Naive thymus-derived CD4-positive, alpha-beta T cell (primary cell): ENCODE measurements at regions not wholly inside any gene's neighbourhood (a gene's known extent, or its start where the extent isn't known, plus 50 kb on each side); places are given as distances from the start of the nearest gene placed in this dataset.

ENCODE experiments used
- ATAC-seq: fragments of 150-1000 bp; cut with Tn5 transposase; 2 replicates; pipeline ENCODE4 v1.10.0; 2021; ENCODE audit warnings: mild to moderate bottlenecking, moderate library complexity
- CTCF ChIA-PET: fragments of 350-600 bp; sonication (Branson Sonifier 250); formaldehyde crosslinking; loops from one replicate; lab custom pipeline; 2021; ENCODE audit warnings: antibody characterized with exemption; lab: Charles Lee
- POLR2A ChIA-PET: fragments of 350-600 bp; sonication (Branson Sonifier 250); formaldehyde crosslinking; loops from one replicate; lab custom pipeline; 2021; ENCODE audit warnings: antibody characterized with exemption, inconsistent platforms; lab: Charles Lee
- DNase-seq, 9 donors: peaks; one replicate each; pipeline versions ENCODE4 v3.0.0 to v3.0.0-alpha.2; 2020 to 2022; ENCODE audit warnings: mixed read lengths in 1 of 9
- H3K27ac ChIP-seq: one replicate; pipeline ENCODE4 v1.7.0; 2013; ENCODE audit warnings: mild to moderate bottlenecking, low read depth, low read length, moderate library complexity
- H3K27me3 ChIP-seq, 2 donors: one replicate each; pipeline ENCODE4 v1.7.0; 2013; ENCODE audit warnings: low read length in 2 of 2, mild to moderate bottlenecking in 2 of 2, moderate library complexity in 2 of 2; ENCODE audit not compliant: control insufficient read depth in 2 of 2, insufficient read depth in 2 of 2
- H3K36me3 ChIP-seq, 3 experiments: 1 replicate in 2 of 3; 2 replicates in 1 of 3; pipeline ENCODE4 v1.7.0; 2013; ENCODE audit warnings: low read length in 3 of 3, mild to moderate bottlenecking in 3 of 3, moderate library complexity in 1 of 3; ENCODE audit not compliant: insufficient read depth in 3 of 3, control insufficient read depth in 2 of 3
- H3K4me1 ChIP-seq, 2 donors: one replicate each; pipeline ENCODE4 v1.7.0; 2013; ENCODE audit warnings: low read length in 2 of 2, mild to moderate bottlenecking in 2 of 2, moderate library complexity in 1 of 2; ENCODE audit not compliant: control insufficient read depth in 2 of 2, insufficient read depth in 2 of 2
- H3K4me3 ChIP-seq: 2 replicates; pipeline ENCODE4 v1.7.0; 2013; ENCODE audit warnings: mild to moderate bottlenecking, low read length
- H3K9me3 ChIP-seq, 3 experiments: 1 replicate in 2 of 3; 2 replicates in 1 of 3; pipeline ENCODE4 v1.7.0; 2013; ENCODE audit warnings: low read length in 3 of 3; ENCODE audit not compliant: control insufficient read depth in 2 of 3
- H3K27ac Mint-ChIP-seq, 9 donors: one replicate each; pipeline ENCODE4 v1.8.0; 2020 to 2022; ENCODE audit warnings: mixed read lengths in 9 of 9, mild to moderate bottlenecking in 8 of 9, moderate library complexity in 5 of 9, inconsistent platforms in 2 of 9
- H3K27me3 Mint-ChIP-seq, 5 donors: one replicate each; pipeline ENCODE4 v1.8.0; 2021 to 2022; ENCODE audit warnings: mixed read lengths in 5 of 5, mild to moderate bottlenecking in 1 of 5
- H3K36me3 Mint-ChIP-seq, 5 donors: one replicate each; pipeline ENCODE4 v1.8.0; 2020 to 2022; ENCODE audit warnings: mixed read lengths in 5 of 5, mild to moderate bottlenecking in 3 of 5, inconsistent platforms in 1 of 5
- H3K4me1 Mint-ChIP-seq, 7 donors: one replicate each; pipeline ENCODE4 v1.8.0; 2020 to 2022; ENCODE audit warnings: mixed read lengths in 7 of 7, mild to moderate bottlenecking in 3 of 7, inconsistent platforms in 1 of 7
- H3K4me3 Mint-ChIP-seq, 10 donors: one replicate each; pipeline ENCODE4 v1.8.0; 2020 to 2022; ENCODE audit warnings: mild to moderate bottlenecking in 10 of 10, mixed read lengths in 10 of 10, moderate library complexity in 6 of 10, inconsistent platforms in 2 of 10
- H3K9me3 Mint-ChIP-seq, 11 donors: one replicate each; pipeline ENCODE4 v1.8.0; 2020 to 2022; ENCODE audit warnings: mixed read lengths in 11 of 11, mild to moderate bottlenecking in 4 of 11, inconsistent platforms in 1 of 11, moderate library complexity in 1 of 11
- intact Hi-C, 2 donors: fragments of 100-400 bp; cut with micrococcal nuclease; formaldehyde crosslinking; loops; one replicate each; pipeline ENCODE4 v1.15.1; 2023

DNA sequence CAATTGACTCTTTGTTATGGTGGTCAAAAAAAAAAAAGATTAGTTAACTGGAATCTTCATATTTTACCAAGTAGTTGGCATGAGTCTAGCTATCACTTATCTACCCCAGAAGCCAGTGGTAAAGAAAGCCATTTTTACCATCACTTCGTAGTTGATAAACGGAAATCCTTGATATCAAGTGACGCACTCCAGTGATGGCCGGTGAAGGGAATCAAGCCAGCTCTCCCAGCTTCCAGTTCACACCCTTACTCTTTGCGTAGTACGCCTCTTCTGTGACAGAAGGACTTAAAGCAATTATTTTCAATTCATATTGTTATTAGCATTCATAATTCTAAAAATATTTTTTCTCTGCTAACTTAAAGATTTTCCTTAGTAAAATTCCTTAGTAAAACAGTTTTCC, 447.9 kb downstream of the GPATCH2 start:
- intact Hi-C loops: no loop called here
- Histone ChIP-seq H3K27me3 (no peaks in the 10 kb centered on the region), H3K4me1 (no peaks in the 10 kb centered on the region), H3K36me3 (no peaks in the 10 kb centered on the region), H3K9me3 (no peaks in the 10 kb centered on the region), H3K27ac (no peak overlapping the region), H3K4me3 (no peak overlapping the region)
- POLR2A ChIA-PET: no interaction called here
- Mint-ChIP-seq H3K27ac (no peak overlapping the region), H3K4me1 (no peaks in the 10 kb centered on the region), H3K9me3 (peaks cover 0 to 27% (median 7%) of the 10 kb centered on the region in 11 donors), H3K36me3 (no peaks in the 10 kb centered on the region), H3K4me3 (no peak overlapping the region), H3K27me3 (peaks cover 0 to 4% (median 0%) of the 10 kb centered on the region in 5 donors)
- CTCF ChIA-PET: interaction anchor here (0.7 kb wide), 1 partner anchor 966 kb away, joined by 5 read pairs; no protein-coding TSS in a partner anchor
- ATAC-seq (no peak), DNase-seq (no peak)

- H3K36me3 ChIP-seq: no peaks in the 10 kb centered on the region
- H3K4me1 Mint-ChIP-seq: no peaks in the 10 kb centered on the region
- no peaks in the 10 kb centered on the region for H3K36me3 Mint-ChIP-seq
- peaks cover 0 to 19% (median 7%) of the 10 kb centered on the region in 11 donors for H3K9me3 Mint-ChIP-seq
- H3K27ac Mint-ChIP-seq: no peak overlapping the region
- POLR2A ChIA-PET: no interaction called here
- no peak overlapping the region for H3K4me3 ChIP-seq
- DNase-seq: no peak
- peaks cover 0 to 4% (median 0%) of the 10 kb centered on the region in 5 donors for H3K27me3 Mint-ChIP-seq
- intact Hi-C loops: no loop called here
- CTCF ChIA-PET: no interaction called here
- no peaks in the 10 kb centered on the region for H3K4me1 ChIP-seq
- no peaks in the 10 kb centered on the region for H3K27me3 ChIP-seq
- ATAC-seq: no peak
- H3K27ac ChIP-seq: no peak overlapping the region
- H3K4me3 Mint-ChIP-seq: no peak overlapping the region
- H3K9me3 ChIP-seq: no peaks in the 10 kb centered on the region
Measured at GRCh38 chr1:217181756-217182155, 449.1 kb downstream of the GPATCH2 start.

- ATAC-seq (no peak), DNase-seq (no peak)
- no peaks in the 10 kb centered on the region for H3K36me3 Mint-ChIP-seq
- ChIA-PET POLR2A (no interaction called here), CTCF (no interaction called here)
- no peaks in the 10 kb centered on the region for H3K4me1 Mint-ChIP-seq
- H3K4me1 ChIP-seq: no peaks in the 10 kb centered on the region
- H3K36me3 ChIP-seq: no peaks in the 10 kb centered on the region
- no peak overlapping the region for H3K27ac ChIP-seq
- H3K4me3 Mint-ChIP-seq: no peak overlapping the region
- peaks cover 0 to 4% (median 0%) of the 10 kb centered on the region in 5 donors for H3K27me3 Mint-ChIP-seq
- no peak overlapping the region for H3K27ac Mint-ChIP-seq
- H3K9me3 ChIP-seq: no peaks in the 10 kb centered on the region
- H3K9me3 Mint-ChIP-seq: peaks cover 0 to 19% (median 7%) of the 10 kb centered on the region in 11 donors
- no peaks in the 10 kb centered on the region for H3K27me3 ChIP-seq
- H3K4me3 ChIP-seq: no peak overlapping the region
- intact Hi-C loops: no loop called here
Measured at GRCh38 chr1:217181176-217181746, 449.6 kb downstream of the GPATCH2 start.

DNA sequence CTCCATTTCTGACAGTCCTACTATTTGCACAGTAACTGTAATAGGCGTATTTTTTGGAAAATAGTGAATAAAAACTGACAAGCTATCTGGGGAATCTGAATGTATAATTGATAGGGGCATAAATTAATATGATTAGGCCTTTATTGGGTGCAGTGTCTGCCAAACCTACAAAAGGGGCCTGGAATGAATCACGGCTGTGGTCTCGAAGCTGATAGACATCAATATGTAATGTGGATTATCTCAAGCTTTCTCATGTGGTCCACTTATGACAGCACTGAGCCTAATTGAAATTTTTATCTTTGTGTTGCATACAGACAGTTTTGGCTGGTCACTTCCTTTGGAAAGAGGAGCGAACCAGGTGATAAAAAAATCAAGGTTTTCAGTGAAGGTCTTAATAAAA, 450.4 kb downstream of the GPATCH2 start:
- H3K27me3 ChIP-seq: no peaks in the 10 kb centered on the region
- no peaks in the 10 kb centered on the region for H3K4me1 Mint-ChIP-seq
- H3K4me1 ChIP-seq: no peaks in the 10 kb centered on the region
- H3K27ac ChIP-seq: no peak overlapping the region
- H3K4me3 ChIP-seq: no peak overlapping the region
- ATAC-seq (no peak), DNase-seq (no peak)
- intact Hi-C loops: no loop called here
- no peaks in the 10 kb centered on the region for H3K36me3 Mint-ChIP-seq
- H3K9me3 Mint-ChIP-seq: peaks cover 0 to 19% (median 7%) of the 10 kb centered on the region in 11 donors
- CTCF ChIA-PET: no interaction called here
- POLR2A ChIA-PET: no interaction called here
- no peaks in the 10 kb centered on the region for H3K36me3 ChIP-seq
- H3K9me3 ChIP-seq: no peaks in the 10 kb centered on the region
- no peak overlapping the region for H3K4me3 Mint-ChIP-seq
- H3K27ac Mint-ChIP-seq: no peak overlapping the region
- H3K27me3 Mint-ChIP-seq: peaks cover 0 to 4% (median 0%) of the 10 kb centered on the region in 5 donors

DNA sequence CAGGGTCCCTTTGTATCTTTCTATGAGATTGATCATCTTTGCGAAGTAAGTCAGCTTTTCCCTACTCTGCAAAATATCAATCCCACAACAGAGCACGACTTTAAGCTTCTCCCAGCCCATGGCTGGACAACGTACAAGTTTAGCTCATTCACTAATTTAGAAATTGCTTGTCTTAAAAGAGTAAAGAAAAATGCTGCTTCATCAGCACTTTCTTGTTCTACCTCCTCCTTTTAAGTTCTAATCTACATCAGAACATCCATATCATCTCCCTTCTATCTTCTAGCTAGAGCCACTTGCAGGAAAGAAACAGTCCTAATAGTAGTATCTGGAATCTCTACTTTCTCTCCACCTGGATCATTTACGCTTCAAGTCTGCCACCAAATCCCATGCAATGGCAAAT, 441.2 kb upstream of the ESRRG start:
- Mint-ChIP-seq H3K36me3 (no peaks in the 10 kb centered on the region), H3K27me3 (peaks cover 0 to 5% (median 0%) of the 10 kb centered on the region in 5 donors), H3K4me1 (no peaks in the 10 kb centered on the region), H3K4me3 (no peak overlapping the region), H3K27ac (no peak overlapping the region), H3K9me3 (peaks cover 0 to 5% (median 0%) of the 10 kb centered on the region in 11 donors)
- ChIA-PET CTCF (no interaction called here), POLR2A (no interaction called here)
- DNase-seq (no peak), ATAC-seq (no peak)
- H3K4me3 ChIP-seq: no peak overlapping the region
- H3K4me1 ChIP-seq: no peaks in the 10 kb centered on the region
- no peak overlapping the region for H3K27ac ChIP-seq
- intact Hi-C loops: no loop called here
- H3K9me3 ChIP-seq: no peaks in the 10 kb centered on the region
- no peaks in the 10 kb centered on the region for H3K36me3 ChIP-seq
- no peaks in the 10 kb centered on the region for H3K27me3 ChIP-seq

DNA sequence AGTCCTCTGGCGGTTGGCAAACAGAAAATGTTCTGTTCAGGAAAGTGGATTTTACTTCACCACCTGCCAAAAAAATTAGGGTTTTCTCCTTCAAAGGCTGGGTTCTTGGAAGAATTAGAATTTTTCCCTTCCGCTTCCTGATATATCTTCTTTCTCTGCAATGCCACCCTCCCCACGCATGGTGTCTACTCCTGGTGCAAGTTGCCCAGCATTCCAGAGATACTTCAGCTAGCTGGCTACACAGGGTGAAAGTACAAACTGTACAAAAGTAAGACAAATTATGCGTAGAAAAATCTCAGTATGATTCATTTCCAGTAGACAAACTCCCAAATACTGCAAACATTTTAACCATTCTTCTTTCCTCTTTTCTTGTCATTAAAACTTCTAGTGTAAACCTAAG, 430.1 kb upstream of the ESRRG start:
- H3K4me1 Mint-ChIP-seq: no peaks in the 10 kb centered on the region
- ATAC-seq (no peak), DNase-seq (no peak)
- no peaks in the 10 kb centered on the region for H3K27me3 Mint-ChIP-seq
- CTCF ChIA-PET: no interaction called here
- no peaks in the 10 kb centered on the region for H3K36me3 Mint-ChIP-seq
- Histone ChIP-seq H3K9me3 (no peaks in the 10 kb centered on the region), H3K27me3 (no peaks in the 10 kb centered on the region), H3K4me3 (no peak overlapping the region), H3K27ac (no peak overlapping the region), H3K4me1 (no peaks in the 10 kb centered on the region), H3K36me3 (no peaks in the 10 kb centered on the region)
- no peak overlapping the region for H3K27ac Mint-ChIP-seq
- POLR2A ChIA-PET: no interaction called here
- H3K9me3 Mint-ChIP-seq: peaks cover 0 to 16% (median 3%) of the 10 kb centered on the region in 11 donors
- H3K4me3 Mint-ChIP-seq: no peak overlapping the region
- intact Hi-C loops: no loop called here

- ChIA-PET POLR2A (no interaction called here), CTCF (no interaction called here)
- intact Hi-C loops: no loop called here
- no peaks in the 10 kb centered on the region for H3K36me3 ChIP-seq
- DNase-seq (no peak), ATAC-seq (no peak)
- Mint-ChIP-seq H3K36me3 (no peaks in the 10 kb centered on the region), H3K4me1 (no peaks in the 10 kb centered on the region), H3K27me3 (no peaks in the 10 kb centered on the region), H3K4me3 (no peak overlapping the region), H3K27ac (no peak overlapping the region), H3K9me3 (peaks cover 0 to 34% (median 4%) of the 10 kb centered on the region in 11 donors)
- no peaks in the 10 kb centered on the region for H3K9me3 ChIP-seq
- H3K27me3 ChIP-seq: no peaks in the 10 kb centered on the region
- H3K4me1 ChIP-seq: no peaks in the 10 kb centered on the region
- H3K4me3 ChIP-seq: no peak overlapping the region
- no peak overlapping the region for H3K27ac ChIP-seq
Measured at GRCh38 chr1:217150366-217150765, 427.1 kb upstream of the ESRRG start.
